Activated naive CD4-positive, alpha-beta T cell treated with anti-CD3 and anti-CD28 coated beads, Interleukin-2, amount 50 U/mL, for 24 hours (primary cell): ENCODE measurements at regions not wholly inside any gene's neighbourhood (a gene's known extent, or its start where the extent isn't known, plus 50 kb on each side); places are given as distances from the start of the nearest gene placed in this dataset.
"Not testable (repeated sequence)": the region's sequence is repeated elsewhere in the genome, so short reads cannot be mapped to it uniquely, and the experiment has no call there.

Source experiments
- H3K27ac Mint-ChIP-seq: one replicate; pipeline ENCODE4 v1.8.0; 2021; ENCODE audit warnings: mild to moderate bottlenecking, mixed read lengths
- H3K27me3 Mint-ChIP-seq: one replicate; pipeline ENCODE4 v1.8.0; 2021; ENCODE audit warnings: mixed read lengths
- H3K36me3 Mint-ChIP-seq: one replicate; pipeline ENCODE4 v1.8.0; 2021; ENCODE audit warnings: mixed read lengths
- H3K4me1 Mint-ChIP-seq: one replicate; pipeline ENCODE4 v1.8.0; 2021; ENCODE audit warnings: mixed read lengths
- H3K4me3 Mint-ChIP-seq: one replicate; pipeline ENCODE4 v1.8.0; 2021; ENCODE audit warnings: mild to moderate bottlenecking, mixed read lengths
- H3K9me3 Mint-ChIP-seq: one replicate; pipeline ENCODE4 v1.8.0; 2021; ENCODE audit warnings: mixed read lengths

DNA sequence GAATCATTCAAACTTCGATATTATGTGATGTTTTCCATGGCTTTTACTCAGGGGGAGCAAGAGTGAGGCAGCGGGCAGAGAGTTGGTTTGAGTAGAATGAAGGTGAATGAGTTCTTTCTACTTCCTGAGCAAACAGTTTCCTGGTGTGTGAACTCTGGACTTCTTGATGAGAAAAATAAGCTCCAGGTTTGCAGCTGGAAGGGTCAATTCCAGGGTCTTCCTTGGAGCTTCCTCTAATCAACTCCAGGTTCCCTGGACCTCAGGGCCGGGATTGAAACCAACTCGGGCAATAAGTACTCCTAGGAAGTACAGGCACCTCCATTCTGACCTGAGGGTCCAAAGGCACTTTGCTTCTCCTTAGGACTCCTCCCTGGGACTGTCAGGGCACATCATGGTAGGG is 243.6 kb upstream of the ONECUT1 start:
- peaks cover 4% of the 10 kb centered on the region for H3K27me3 Mint-ChIP-seq
- no peaks in the 10 kb centered on the region for H3K4me1 Mint-ChIP-seq
- no peak overlapping the region for H3K27ac Mint-ChIP-seq
- no peaks in the 10 kb centered on the region for H3K36me3 Mint-ChIP-seq
- H3K9me3 Mint-ChIP-seq, result no peaks in the 10 kb centered on the region
- no peak overlapping the region for H3K4me3 Mint-ChIP-seq

DNA sequence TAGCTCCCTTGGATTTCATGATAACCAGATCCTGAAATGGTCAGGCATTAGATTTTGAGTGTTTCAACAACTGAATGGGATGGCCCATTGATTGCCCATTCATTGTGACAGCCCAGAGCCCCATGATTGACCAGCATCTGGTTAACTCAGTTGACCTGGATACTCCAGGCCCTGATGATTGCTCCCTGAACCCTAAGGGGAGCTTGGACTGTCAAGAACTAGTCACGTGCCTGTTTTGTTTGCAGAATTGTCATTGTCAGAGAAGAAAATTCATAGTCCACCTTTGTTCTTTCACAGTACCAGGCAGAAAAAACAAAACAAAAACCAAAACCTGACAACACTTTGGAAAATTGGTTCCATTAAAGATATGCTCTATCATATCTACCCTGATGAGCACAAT is 241.3 kb upstream of the ONECUT1 start:
- no peaks in the 10 kb centered on the region for H3K36me3 Mint-ChIP-seq
- H3K27ac Mint-ChIP-seq, result no peak overlapping the region
- no peaks in the 10 kb centered on the region for H3K4me1 Mint-ChIP-seq
- H3K27me3 Mint-ChIP-seq, result no peaks in the 10 kb centered on the region
- no peak overlapping the region for H3K4me3 Mint-ChIP-seq
- H3K9me3 Mint-ChIP-seq, result peaks cover 6% of the 10 kb centered on the region

DNA sequence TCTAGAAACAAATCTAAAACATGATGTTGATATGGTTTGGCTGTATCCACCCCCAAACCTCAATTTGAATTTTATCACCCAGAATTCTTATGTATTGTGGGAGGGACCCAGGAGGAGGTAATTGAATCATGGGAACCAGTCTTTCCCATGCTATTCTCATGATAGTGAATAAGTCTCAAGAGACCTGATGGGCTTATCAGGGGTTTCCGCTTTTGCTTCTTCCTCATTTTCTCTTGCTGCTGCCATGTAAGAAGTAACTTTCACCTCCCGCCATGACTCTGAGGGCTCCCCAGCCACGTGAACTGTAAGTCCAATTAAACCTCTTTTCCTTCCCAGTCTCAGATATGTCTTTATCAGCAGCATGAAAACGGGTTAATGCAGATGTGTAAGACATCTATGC is 232.7 kb upstream of the ONECUT1 start:
- peaks cover 14% of the 10 kb centered on the region for H3K9me3 Mint-ChIP-seq
- H3K4me1 Mint-ChIP-seq, result no peaks in the 10 kb centered on the region
- H3K27me3 Mint-ChIP-seq, result peaks cover 10% of the 10 kb centered on the region
- no peak overlapping the region for H3K27ac Mint-ChIP-seq
- H3K36me3 Mint-ChIP-seq, result no peaks in the 10 kb centered on the region
- H3K4me3 Mint-ChIP-seq, result no peak overlapping the region

DNA sequence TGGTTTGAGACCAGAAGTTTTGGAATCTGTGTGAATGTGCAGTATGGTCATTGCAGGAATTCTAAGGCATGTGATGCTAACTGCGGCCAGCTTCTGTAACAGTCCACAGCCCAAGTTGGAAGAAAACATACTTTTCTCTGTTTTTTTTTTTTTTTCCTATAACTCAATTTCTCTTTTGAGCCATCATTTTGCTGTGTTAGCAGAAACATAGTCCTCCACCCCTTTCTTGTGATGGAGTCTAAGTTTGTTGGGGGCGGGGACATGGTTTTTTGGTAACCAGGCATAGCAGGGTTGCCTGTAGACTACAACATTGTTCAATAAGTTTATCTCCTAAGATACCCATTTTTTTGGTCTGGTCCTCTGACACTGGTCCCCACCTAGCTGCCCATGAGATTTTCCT is 223.2 kb upstream of the ONECUT1 start:
- H3K4me1 Mint-ChIP-seq, result no peaks in the 10 kb centered on the region
- no peaks in the 10 kb centered on the region for H3K9me3 Mint-ChIP-seq
- no peak overlapping the region for H3K27ac Mint-ChIP-seq

DNA sequence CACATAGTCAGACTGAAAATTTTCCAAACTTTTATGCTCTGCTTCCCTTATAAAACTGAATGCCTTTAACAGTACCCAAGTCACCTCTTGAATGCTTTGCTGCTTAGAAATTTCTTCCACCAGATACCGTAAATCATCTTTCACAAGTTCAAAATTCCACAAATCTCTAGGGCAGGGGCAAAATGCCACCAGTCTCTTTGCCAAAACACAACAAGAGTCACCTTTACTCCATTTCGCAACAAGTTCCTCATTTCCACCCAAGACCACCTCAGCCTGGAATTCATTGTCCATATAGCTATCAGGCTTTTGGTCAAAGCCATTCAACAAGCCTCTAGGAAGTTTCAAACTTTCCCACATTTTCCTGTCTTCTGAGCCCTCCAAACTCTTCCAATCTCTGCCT is 221.6 kb upstream of the ONECUT1 start:
- not testable (repeated sequence) for H3K36me3 Mint-ChIP-seq, H3K9me3 Mint-ChIP-seq, H3K27me3 Mint-ChIP-seq, H3K27ac Mint-ChIP-seq, H3K4me1 Mint-ChIP-seq, H3K4me3 Mint-ChIP-seq

More for the DNA sequence above, 223.2 kb upstream of the ONECUT1 start:
- H3K36me3 Mint-ChIP-seq, result no peaks in the 10 kb centered on the region
- H3K4me3 Mint-ChIP-seq, result no peak overlapping the region
- peaks cover 2% of the 10 kb centered on the region for H3K27me3 Mint-ChIP-seq

DNA sequence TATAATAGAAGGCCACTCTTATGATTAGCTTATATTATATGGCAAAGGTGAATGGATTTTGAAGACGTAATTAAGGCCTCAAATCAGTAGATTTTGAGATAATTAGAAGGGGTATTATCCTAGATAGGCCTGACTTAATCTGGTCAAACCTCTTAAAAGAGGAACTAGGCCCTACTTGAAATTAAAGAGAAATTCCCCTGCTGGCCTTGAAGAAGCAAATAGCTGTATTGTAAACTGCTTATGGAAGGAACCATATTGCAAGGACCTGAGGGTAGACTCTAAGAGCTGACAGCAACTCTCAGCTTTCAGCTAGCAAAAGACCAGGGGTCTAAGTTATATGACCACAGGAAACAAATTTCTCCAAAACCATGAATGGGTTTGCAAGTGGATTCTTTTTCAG is 219.0 kb upstream of the ONECUT1 start:
- Mint-ChIP-seq H3K27ac (no peak overlapping the region), H3K9me3 (no peaks in the 10 kb centered on the region), H3K36me3 (no peaks in the 10 kb centered on the region), H3K4me1 (no peaks in the 10 kb centered on the region), H3K27me3 (peaks cover 2% of the 10 kb centered on the region), H3K4me3 (no peak overlapping the region)

DNA sequence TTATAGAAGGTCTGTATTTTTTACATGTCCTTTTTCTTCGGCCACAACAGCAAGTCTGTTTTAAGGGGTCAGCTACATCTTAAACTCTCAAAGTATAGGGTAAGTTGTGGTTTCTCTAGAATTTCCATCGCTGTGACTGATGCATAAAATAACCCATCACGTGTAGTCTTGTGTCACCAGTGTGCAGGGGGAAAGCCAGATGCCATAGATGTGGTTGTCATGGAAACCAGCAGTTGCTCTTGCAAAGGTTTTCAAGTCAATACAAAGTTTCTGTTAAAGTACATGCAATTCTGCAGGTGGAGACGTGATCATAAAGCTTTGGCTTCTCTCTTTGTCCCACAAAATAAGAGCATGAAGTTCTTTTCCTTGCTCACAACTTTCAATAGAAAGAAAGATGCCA is 210.3 kb upstream of the ONECUT1 start:
- no peak overlapping the region for H3K27ac Mint-ChIP-seq
- H3K4me1 Mint-ChIP-seq, result no peaks in the 10 kb centered on the region
- H3K36me3 Mint-ChIP-seq, result no peaks in the 10 kb centered on the region
- peaks cover 11% of the 10 kb centered on the region for H3K27me3 Mint-ChIP-seq
- peaks cover 6% of the 10 kb centered on the region for H3K9me3 Mint-ChIP-seq
- no peak overlapping the region for H3K4me3 Mint-ChIP-seq

DNA sequence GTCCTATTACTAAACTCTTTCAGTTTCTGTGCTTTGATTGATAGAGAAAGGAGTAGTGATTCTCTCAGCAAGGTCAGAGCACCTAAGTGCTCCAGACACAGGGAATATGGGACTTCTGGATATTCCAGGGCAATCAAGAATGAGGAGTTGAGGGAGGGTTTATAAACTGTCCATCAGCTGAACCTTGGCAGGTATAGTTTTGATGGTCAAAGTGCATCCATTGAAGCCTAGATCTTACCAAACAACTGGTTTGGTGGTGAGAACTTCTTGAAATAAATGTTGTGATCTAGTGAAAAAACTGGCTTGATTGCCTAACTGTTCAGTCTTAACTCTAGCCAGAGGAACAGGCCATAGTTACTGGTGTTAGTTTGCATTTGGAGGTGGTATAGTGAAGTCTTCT is 207.0 kb upstream of the ONECUT1 start:
- Mint-ChIP-seq H3K9me3 (peaks cover 23% of the 10 kb centered on the region), H3K4me1 (no peaks in the 10 kb centered on the region), H3K27me3 (peaks cover 4% of the 10 kb centered on the region), H3K27ac (no peak overlapping the region), H3K36me3 (peaks cover 2% of the 10 kb centered on the region), H3K4me3 (no peak overlapping the region)

DNA sequence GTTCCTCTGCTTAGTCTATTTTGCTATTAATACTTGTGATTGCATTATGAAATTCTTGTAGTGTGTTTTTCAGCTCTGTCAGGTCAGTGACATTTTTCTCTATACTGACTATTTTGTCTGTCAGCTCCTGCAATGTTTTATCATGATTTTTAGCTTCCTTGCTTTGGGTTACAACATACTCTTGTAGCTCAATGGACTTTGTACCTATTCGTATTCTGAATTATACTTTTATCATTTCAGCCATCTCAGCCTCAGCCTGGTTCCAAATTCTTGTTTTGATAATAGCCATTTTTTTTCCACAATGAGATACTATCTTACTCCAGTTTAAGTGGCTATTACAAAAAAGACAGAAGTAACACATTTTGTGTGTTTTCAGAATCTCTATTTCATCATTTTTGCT is 204.2 kb upstream of the ONECUT1 start:
- H3K9me3 Mint-ChIP-seq, result peaks cover 23% of the 10 kb centered on the region
- no peak overlapping the region for H3K27ac Mint-ChIP-seq
- peaks cover 6% of the 10 kb centered on the region for H3K27me3 Mint-ChIP-seq
- no peaks in the 10 kb centered on the region for H3K4me1 Mint-ChIP-seq
- H3K36me3 Mint-ChIP-seq, result peaks cover 2% of the 10 kb centered on the region
- H3K4me3 Mint-ChIP-seq, result no peak overlapping the region

DNA sequence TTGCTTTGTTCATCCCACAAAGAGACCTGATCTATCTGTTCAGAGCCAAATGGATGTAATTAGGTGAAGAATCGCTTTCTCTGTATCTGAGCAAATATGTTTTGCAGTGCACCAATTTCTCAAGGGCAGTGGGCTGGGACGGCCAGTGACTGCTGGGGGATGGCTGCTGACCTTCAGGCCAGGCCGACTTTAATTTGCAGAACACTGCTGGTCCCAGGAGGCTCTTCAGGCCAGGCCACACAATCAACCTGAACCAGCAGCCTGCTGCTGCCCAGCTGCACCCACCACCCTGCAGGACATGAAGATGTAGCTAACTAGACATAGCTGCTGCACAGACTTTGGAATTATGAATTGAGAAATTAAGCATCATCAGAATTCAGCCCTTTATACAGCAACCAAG is 194.4 kb upstream of the ONECUT1 start:
- no peaks in the 10 kb centered on the region for H3K36me3 Mint-ChIP-seq
- no peaks in the 10 kb centered on the region for H3K4me1 Mint-ChIP-seq
- H3K4me3 Mint-ChIP-seq, result no peak overlapping the region
- H3K27ac Mint-ChIP-seq, result no peak overlapping the region
- H3K27me3 Mint-ChIP-seq, result no peaks in the 10 kb centered on the region
- no peaks in the 10 kb centered on the region for H3K9me3 Mint-ChIP-seq

DNA sequence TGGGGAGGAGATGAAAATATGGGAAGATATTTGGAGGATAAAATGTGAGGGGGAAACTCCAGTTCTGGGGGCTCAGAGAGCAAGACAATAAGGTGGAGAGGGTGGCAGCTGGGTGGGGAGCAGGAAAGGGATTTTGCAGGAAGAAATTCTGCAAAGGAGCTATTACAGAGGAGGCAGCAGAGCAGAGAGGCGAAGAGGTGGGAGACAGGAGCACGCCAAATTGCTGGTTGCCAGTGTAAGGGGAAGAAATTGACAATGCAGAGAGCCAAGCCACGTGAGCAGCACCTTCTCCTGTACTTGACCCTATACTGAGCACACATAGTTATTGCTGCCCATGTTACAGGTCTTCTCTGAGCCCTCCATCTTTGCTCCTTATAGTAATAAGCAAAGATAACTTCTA is 190.3 kb upstream of the ONECUT1 start:
- Mint-ChIP-seq H3K27ac (no peak overlapping the region), H3K4me3 (no peak overlapping the region), H3K27me3 (no peaks in the 10 kb centered on the region), H3K4me1 (no peaks in the 10 kb centered on the region), H3K9me3 (no peaks in the 10 kb centered on the region), H3K36me3 (no peaks in the 10 kb centered on the region)

DNA sequence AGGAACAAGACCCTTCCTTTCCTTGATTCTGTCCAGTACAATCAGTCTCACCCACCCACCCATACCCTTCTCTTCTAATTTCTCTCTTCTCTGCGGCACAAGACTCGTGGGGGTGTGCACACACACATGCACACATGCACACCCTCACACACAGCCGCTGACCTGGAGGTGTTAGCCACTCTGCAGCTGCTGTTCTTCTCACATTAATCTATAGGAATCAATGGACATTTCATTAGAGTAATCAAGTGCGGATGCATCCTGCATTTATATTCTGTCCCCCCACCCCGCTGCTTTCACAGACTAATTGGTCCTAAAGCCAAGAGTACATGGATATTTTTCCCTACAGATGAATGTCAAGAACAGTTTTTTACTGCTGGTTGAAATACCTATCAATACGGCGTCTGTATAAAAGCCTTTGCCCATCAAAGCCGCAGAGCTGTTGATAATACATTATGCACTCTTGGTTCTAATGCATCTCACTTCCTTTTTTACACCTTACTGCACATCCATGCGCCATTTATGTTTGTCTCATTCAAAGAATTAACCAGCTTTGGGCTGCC is 186.5 kb upstream of the ONECUT1 start:
- Mint-ChIP-seq H3K36me3 (no peaks in the 10 kb centered on the region), H3K4me1 (no peaks in the 10 kb centered on the region), H3K4me3 (no peak overlapping the region), H3K9me3 (no peaks in the 10 kb centered on the region), H3K27ac (no peak overlapping the region), H3K27me3 (no peaks in the 10 kb centered on the region)

DNA sequence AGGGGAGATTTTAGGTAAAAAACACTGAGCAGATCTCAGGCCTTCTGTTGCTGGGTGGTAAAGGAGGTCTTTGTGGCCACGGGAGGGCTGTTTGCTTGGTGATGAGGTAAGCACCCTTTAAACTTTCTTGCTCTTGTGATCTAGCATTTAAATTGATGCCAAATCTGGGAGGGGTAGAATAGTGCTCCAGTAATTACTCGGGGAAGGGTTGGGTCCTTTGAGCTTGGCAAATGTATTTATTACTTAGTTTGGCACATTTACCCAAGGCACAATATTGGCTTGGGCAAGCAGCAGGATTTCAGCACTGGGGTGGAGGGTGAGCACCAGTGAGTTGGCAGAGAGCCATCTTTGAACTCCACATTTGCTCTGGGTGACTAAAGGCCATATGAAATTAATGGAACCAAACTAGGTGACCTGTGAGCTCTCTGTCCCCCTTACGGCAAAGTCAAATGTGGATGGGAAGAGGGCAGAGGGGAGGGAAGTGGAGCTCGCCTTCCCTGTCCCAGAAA is 185.9 kb upstream of the ONECUT1 start:
- no peak overlapping the region for H3K4me3 Mint-ChIP-seq
- H3K9me3 Mint-ChIP-seq, result no peaks in the 10 kb centered on the region
- H3K4me1 Mint-ChIP-seq, result no peaks in the 10 kb centered on the region
- no peaks in the 10 kb centered on the region for H3K36me3 Mint-ChIP-seq
- H3K27ac Mint-ChIP-seq, result no peak overlapping the region
- no peaks in the 10 kb centered on the region for H3K27me3 Mint-ChIP-seq

DNA sequence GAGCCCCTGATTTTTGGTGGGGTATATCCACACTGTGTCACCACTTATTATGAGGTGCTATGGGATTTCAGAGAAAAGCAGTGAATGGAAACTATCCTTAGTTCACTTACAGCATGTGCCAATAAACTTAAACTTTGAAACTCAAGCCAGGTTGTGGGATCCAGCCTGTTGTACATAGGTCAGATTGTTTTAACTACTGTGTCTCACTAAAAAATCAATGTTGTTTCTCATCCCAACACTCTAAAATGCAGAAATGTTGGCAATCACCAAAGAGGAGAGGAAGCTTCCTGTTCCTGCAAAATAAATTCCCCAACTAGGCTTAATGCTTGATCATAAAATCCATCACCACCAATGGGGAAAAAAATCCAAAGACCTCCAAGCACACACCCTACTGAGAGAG is 173.7 kb upstream of the ONECUT1 start:
- Mint-ChIP-seq H3K27me3 (peaks cover 10% of the 10 kb centered on the region), H3K4me3 (no peak overlapping the region), H3K9me3 (no peaks in the 10 kb centered on the region), H3K27ac (no peak overlapping the region), H3K36me3 (peaks cover 1% of the 10 kb centered on the region), H3K4me1 (no peaks in the 10 kb centered on the region)

DNA sequence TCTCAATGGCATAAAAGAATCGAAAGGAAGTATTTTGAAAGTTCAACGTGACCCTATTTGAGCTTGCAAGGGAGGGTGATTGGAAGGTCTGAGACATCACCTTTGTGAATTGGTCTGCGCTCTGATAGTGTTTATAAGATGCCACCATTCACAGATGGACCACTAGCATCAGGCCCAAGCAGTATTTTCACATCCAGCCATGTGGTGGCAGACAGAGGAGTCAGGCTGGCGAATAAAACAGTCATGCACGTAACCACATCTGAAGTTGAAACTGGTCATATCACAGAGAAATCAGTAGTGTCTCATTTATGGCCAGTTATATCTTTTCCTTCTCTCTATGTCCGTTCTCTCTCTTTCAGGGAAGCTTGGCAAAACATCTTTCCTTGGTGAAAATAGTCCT is 170.1 kb upstream of the ONECUT1 start:
- Mint-ChIP-seq H3K36me3 (peaks cover 1% of the 10 kb centered on the region), H3K27ac (no peak overlapping the region), H3K27me3 (peaks cover 15% of the 10 kb centered on the region), H3K4me3 (no peak overlapping the region), H3K4me1 (no peaks in the 10 kb centered on the region), H3K9me3 (no peaks in the 10 kb centered on the region)

DNA sequence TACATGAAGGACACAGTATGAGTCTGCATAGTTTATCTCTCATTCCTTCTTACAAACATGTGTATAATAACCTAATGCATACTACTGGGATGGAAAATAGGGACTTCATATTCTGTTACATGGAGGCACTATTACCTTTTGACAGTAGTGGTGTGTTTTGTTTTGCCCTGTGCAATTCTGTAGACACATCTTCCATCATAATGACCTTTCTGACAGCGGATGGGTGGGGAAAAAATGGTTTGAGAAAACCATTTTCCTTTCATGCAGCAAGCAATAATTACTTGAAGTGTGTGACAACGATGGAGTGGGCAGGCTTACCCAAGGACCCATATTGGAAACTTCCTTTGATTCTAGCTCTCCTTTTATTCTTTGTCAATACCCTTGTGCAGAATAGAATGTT is 153.6 kb upstream of the ONECUT1 start:
- peaks cover 8% of the 10 kb centered on the region for H3K27me3 Mint-ChIP-seq
- no peaks in the 10 kb centered on the region for H3K36me3 Mint-ChIP-seq
- H3K27ac Mint-ChIP-seq, result no peak overlapping the region
- H3K4me3 Mint-ChIP-seq, result no peak overlapping the region
- H3K4me1 Mint-ChIP-seq, result no peaks in the 10 kb centered on the region
- no peaks in the 10 kb centered on the region for H3K9me3 Mint-ChIP-seq

DNA sequence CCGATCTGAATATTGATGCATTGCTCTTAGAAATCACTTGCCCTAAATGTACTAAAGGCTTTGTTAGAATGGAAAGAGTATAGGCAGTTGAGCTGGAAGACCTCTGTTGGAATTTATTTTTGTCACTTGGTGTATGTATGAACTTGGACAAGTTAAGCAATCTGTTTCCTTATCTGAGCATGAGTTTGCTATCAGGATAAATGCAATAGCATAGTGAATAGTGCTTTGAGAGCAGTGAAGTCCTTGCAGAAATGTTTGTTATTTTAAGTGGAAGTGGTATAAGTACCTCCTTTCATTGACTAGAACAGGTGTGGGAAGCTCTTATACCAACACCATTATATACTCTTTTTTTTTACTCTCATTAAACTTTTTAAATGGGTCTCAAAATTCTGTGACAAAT is 146.4 kb upstream of the ONECUT1 start:
- Mint-ChIP-seq H3K36me3 (no peaks in the 10 kb centered on the region), H3K27ac (no peak overlapping the region), H3K27me3 (peaks cover 11% of the 10 kb centered on the region), H3K9me3 (no peaks in the 10 kb centered on the region), H3K4me3 (no peak overlapping the region), H3K4me1 (no peaks in the 10 kb centered on the region)
